ENCODE measurements at regions not wholly inside any gene's neighbourhood (a gene's known extent, or its start where the extent isn't known, plus 50 kb on each side); places are given as distances from the start of the nearest gene placed in this dataset.
A peak's percentile ranks its signal among the peaks of the same experiment; 100 is the strongest.

- TF ChIP-seq SUZ12 (IDR thresholded peaks at IDR 0.05; ENCODE audit: low read length) (no peak), POLR2A (IDR thresholded peaks at IDR 0.05; ENCODE audit: control extremely low read depth in 1 of 2, low read depth in 2 of 2, low read length in 2 of 2) (no peak), EP300 (IDR thresholded peaks at IDR 0.05; ENCODE audit: borderline replicate concordance in 1 of 2, low read depth in 2 of 2, low read length in 2 of 2) (0 out of 3 replicates have a peak, but pooled peaks of 1 of the 2 experiments have one; percentile 7), JUND (IDR thresholded peaks at IDR 0.05; ENCODE audit: low read length) (peak; percentile 61; the same call in 1 of the 2 replicates)
- TF ChIP-seq, protein P1, sequence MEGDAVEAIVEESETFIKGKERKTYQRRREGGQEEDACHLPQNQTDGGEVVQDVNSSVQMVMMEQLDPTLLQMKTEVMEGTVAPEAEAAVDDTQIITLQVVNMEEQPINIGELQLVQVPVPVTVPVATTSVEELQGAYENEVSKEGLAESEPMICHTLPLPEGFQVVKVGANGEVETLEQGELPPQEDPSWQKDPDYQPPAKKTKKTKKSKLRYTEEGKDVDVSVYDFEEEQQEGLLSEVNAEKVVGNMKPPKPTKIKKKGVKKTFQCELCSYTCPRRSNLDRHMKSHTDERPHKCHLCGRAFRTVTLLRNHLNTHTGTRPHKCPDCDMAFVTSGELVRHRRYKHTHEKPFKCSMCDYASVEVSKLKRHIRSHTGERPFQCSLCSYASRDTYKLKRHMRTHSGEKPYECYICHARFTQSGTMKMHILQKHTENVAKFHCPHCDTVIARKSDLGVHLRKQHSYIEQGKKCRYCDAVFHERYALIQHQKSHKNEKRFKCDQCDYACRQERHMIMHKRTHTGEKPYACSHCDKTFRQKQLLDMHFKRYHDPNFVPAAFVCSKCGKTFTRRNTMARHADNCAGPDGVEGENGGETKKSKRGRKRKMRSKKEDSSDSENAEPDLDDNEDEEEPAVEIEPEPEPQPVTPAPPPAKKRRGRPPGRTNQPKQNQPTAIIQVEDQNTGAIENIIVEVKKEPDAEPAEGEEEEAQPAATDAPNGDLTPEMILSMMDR (IDR thresholded peaks at IDR 0.05; ENCODE audit: control extremely low read depth in 1 of 3, insufficient read depth in 1 of 3, low read depth in 1 of 3, low read length in 3 of 3): no peak
Observed at GRCh38 chrX:69556060-69557011, 52.2 kb downstream of the NALF2 start.

Data from H1 (cell line).